ENCODE measurements at regions not wholly inside any gene's neighbourhood (a gene's known extent, or its start where the extent isn't known, plus 50 kb on each side); places are given as distances from the start of the nearest gene placed in this dataset.

GRCh38 chr13:105266615-105267014, 1268.8 kb downstream of the EFNB2 start:
- no peak for TF ChIP-seq CTCF (IDR thresholded peaks at IDR 0.05; ENCODE audit: low read depth, low read length)
- H3K27ac ChIP-seq: no peak overlapping the region
- H3K4me1 ChIP-seq (ENCODE audit: low read depth): no peaks in the 10 kb centered on the region
- H3K36me3 ChIP-seq: no peaks in the 10 kb centered on the region
- H3K9me3 ChIP-seq (ENCODE audit: low read depth): no peaks in the 10 kb centered on the region
- no peaks in the 10 kb centered on the region for H3K27me3 ChIP-seq
- H3K4me3 ChIP-seq: no peak overlapping the region
- DNase-seq (ENCODE audit: low read depth in 1 of 2, low spot score in 1 of 2): no peak

GRCh38 chr13:105262579-105262978, 1272.9 kb downstream of the EFNB2 start:
- Histone ChIP-seq H3K4me1 (ENCODE audit: low read depth) (no peaks in the 10 kb centered on the region), H3K4me3 (no peak overlapping the region), H3K9me3 (ENCODE audit: low read depth) (no peaks in the 10 kb centered on the region), H3K27me3 (no peaks in the 10 kb centered on the region), H3K27ac (no peak overlapping the region), H3K36me3 (no peaks in the 10 kb centered on the region)
- no peak for DNase-seq (ENCODE audit: low read depth in 1 of 2, low spot score in 1 of 2)
- no peak for TF ChIP-seq CTCF (IDR thresholded peaks at IDR 0.05; ENCODE audit: low read depth, low read length)

- TF ChIP-seq CTCF (IDR thresholded peaks at IDR 0.05; ENCODE audit: low read depth, low read length): no peak
- no peaks in the 10 kb centered on the region for H3K27me3 ChIP-seq
- no peaks in the 10 kb centered on the region for H3K9me3 ChIP-seq (ENCODE audit: low read depth)
- no peak for DNase-seq (ENCODE audit: low read depth in 1 of 2, low spot score in 1 of 2)
- H3K36me3 ChIP-seq: no peaks in the 10 kb centered on the region
- H3K4me3 ChIP-seq: no peak overlapping the region
- H3K4me1 ChIP-seq (ENCODE audit: low read depth): no peaks in the 10 kb centered on the region
- H3K27ac ChIP-seq: no peak overlapping the region
Observed at GRCh38 chr13:105259426-105259825, 1276.0 kb downstream of the EFNB2 start.

GRCh38 chr13:105255472-105255871, 1280.0 kb downstream of the EFNB2 start:
- Histone ChIP-seq H3K4me1 (ENCODE audit: low read depth) (no peaks in the 10 kb centered on the region), H3K4me3 (no peak overlapping the region), H3K27ac (no peak overlapping the region), H3K27me3 (no peaks in the 10 kb centered on the region), H3K9me3 (ENCODE audit: low read depth) (no peaks in the 10 kb centered on the region), H3K36me3 (no peaks in the 10 kb centered on the region)
- DNase-seq (ENCODE audit: low read depth in 1 of 2, low spot score in 1 of 2): peak in 1 of 2 donors; percentile 4
- no peak for TF ChIP-seq CTCF (IDR thresholded peaks at IDR 0.05; ENCODE audit: low read depth, low read length)

- Histone ChIP-seq H3K9me3 (ENCODE audit: low read depth) (no peaks in the 10 kb centered on the region), H3K4me1 (ENCODE audit: low read depth) (no peaks in the 10 kb centered on the region), H3K4me3 (no peak overlapping the region), H3K27ac (no peak overlapping the region), H3K27me3 (no peaks in the 10 kb centered on the region), H3K36me3 (no peaks in the 10 kb centered on the region)
- no peak for DNase-seq (ENCODE audit: low read depth in 1 of 2, low spot score in 1 of 2)
- TF ChIP-seq CTCF (IDR thresholded peaks at IDR 0.05; ENCODE audit: low read depth, low read length): no peak
Observed at GRCh38 chr13:105251293-105251692, 1284.2 kb downstream of the EFNB2 start.

- Histone ChIP-seq H3K36me3 (no peaks in the 10 kb centered on the region), H3K27ac (no peak overlapping the region), H3K4me3 (no peak overlapping the region), H3K9me3 (ENCODE audit: low read depth) (no peaks in the 10 kb centered on the region), H3K4me1 (ENCODE audit: low read depth) (no peaks in the 10 kb centered on the region), H3K27me3 (no peaks in the 10 kb centered on the region)
- TF ChIP-seq CTCF (IDR thresholded peaks at IDR 0.05; ENCODE audit: low read depth, low read length): no peak
- no peak for DNase-seq (ENCODE audit: low read depth in 1 of 2, low spot score in 1 of 2)
Observed at GRCh38 chr13:105247830-105248229, 1287.6 kb downstream of the EFNB2 start.

Measured in cardiac muscle cell (in vitro differentiated cells and primary cell).